ENCODE measurements at regions not wholly inside any gene's neighbourhood (a gene's known extent, or its start where the extent isn't known, plus 50 kb on each side); places are given as distances from the start of the nearest gene placed in this dataset.
A peak's percentile ranks its signal among the peaks of the same experiment; 100 is the strongest.

- no peak for DNase-seq
These were observed 353.0 kb downstream of the IDS start for GRCh38 chrX:149151805-149152757.

- DNase-seq = no peak
These were observed 359.2 kb downstream of the IDS start for GRCh38 chrX:149145845-149146285.

- no peak for DNase-seq
These were observed 373.3 kb downstream of the IDS start for GRCh38 chrX:149131774-149132173.

GRCh38 chrX:149129767-149130166, 375.3 kb downstream of the IDS start:
- DNase-seq = peak; percentile 4

GRCh38 chrX:149124526-149125108, 380.5 kb downstream of the IDS start:
- DNase-seq = no peak

- DNase-seq = no peak
These were observed 383.7 kb downstream of the IDS start for GRCh38 chrX:149121206-149121920.

GRCh38 chrX:149120459-149120858, 384.6 kb downstream of the IDS start:
- DNase-seq = no peak

GRCh38 chrX:149114874-149115273, 390.2 kb downstream of the IDS start:
- DNase-seq = no peak

GRCh38 chrX:149114001-149114400, 391.1 kb downstream of the IDS start:
- DNase-seq = no peak

- DNase-seq = no peak
These were observed 407.3 kb downstream of the IDS start for GRCh38 chrX:149097786-149098185.

GRCh38 chrX:149092179-149092578, 412.9 kb downstream of the IDS start:
- no peak for DNase-seq

GRCh38 chrX:149079805-149080406, 425.2 kb downstream of the IDS start:
- no peak for DNase-seq

- peak; percentile 15 for DNase-seq
These were observed 430.7 kb downstream of the IDS start for GRCh38 chrX:149074398-149074797.

GRCh38 chrX:149073479-149073878, 431.6 kb downstream of the IDS start:
- no peak for DNase-seq

GRCh38 chrX:149069899-149070298, 435.2 kb downstream of the IDS start:
- no peak for DNase-seq

GRCh38 chrX:149060921-149061320, 444.2 kb downstream of the IDS start:
- DNase-seq = no peak

All from NCI-H69 (cell line).